Keratinocyte (primary cell): ENCODE measurements at regions not wholly inside any gene's neighbourhood (a gene's known extent, or its start where the extent isn't known, plus 50 kb on each side); places are given as distances from the start of the nearest gene placed in this dataset.
A peak's percentile ranks its signal among the peaks of the same experiment; 100 is the strongest.

Experiments used
- DNase-seq: peaks from one replicate; pipeline ENCODE4 v3.0.0-alpha.2; 2011; ENCODE audit warnings: low read depth, missing footprints, low spot score
- FAIRE-seq: peaks from 2 replicates; lab custom pipeline; 2011; peaks lifted over from hg19 to GRCh38; lab: Jason Lieb, UNC
- H2AFZ ChIP-seq: 2 replicates; pipeline ENCODE4 v1.6.0; 2012; ENCODE audit warnings: low read length, control low read depth, inconsistent platforms; ENCODE audit not compliant: control insufficient read depth
- H3K27ac ChIP-seq: 2 replicates; pipeline ENCODE4 v1.5.1; 2011; ENCODE audit warnings: low read length; ENCODE audit not compliant: control insufficient read depth, insufficient read depth
- H3K27me3 ChIP-seq: 3 replicates; pipeline ENCODE4 v1.6.0; 2011; ENCODE audit warnings: low read length; ENCODE audit not compliant: control insufficient read depth, insufficient read depth; ENCODE audit errors: extremely low read depth
- H3K36me3 ChIP-seq, 2 experiments: 2 replicates in 1 of 2; 3 replicates in 1 of 2; pipeline ENCODE4 v1.5.1; 2011; ENCODE audit warnings: low read length in 2 of 2, mild to moderate bottlenecking in 1 of 2; ENCODE audit not compliant: control insufficient read depth in 2 of 2, insufficient read depth in 2 of 2; ENCODE audit errors: extremely low read depth in 1 of 2
- H3K4me1 ChIP-seq: 3 replicates; pipeline ENCODE4 v1.5.1; 2011; ENCODE audit warnings: low read length; ENCODE audit not compliant: control insufficient read depth, insufficient read depth; ENCODE audit errors: extremely low read depth
- H3K4me2 ChIP-seq: 3 replicates; pipeline ENCODE4 v1.6.0; 2011; ENCODE audit warnings: low read depth, low read length; ENCODE audit not compliant: control insufficient read depth, insufficient read depth; ENCODE audit errors: extremely low read depth
- H3K4me3 ChIP-seq, 3 experiments: fragments of 200-600 bp in 1 of 3; sonication (generic) in 1 of 3; 2 replicates in 2 of 3; 3 replicates in 1 of 3; pipeline ENCODE4 v1.5.1; 2011 to 2016; ENCODE audit warnings: low read length in 3 of 3, mild to moderate bottlenecking in 3 of 3, control low read depth in 2 of 3, inconsistent platforms in 1 of 3, low read depth in 1 of 3, mixed read lengths in 1 of 3, mixed run types in 1 of 3, moderate library complexity in 1 of 3; ENCODE audit not compliant: control insufficient read depth in 2 of 3, insufficient read depth in 2 of 3; ENCODE audit errors: extremely low read depth in 1 of 3
- H3K79me2 ChIP-seq: 2 replicates; pipeline ENCODE4 v1.6.0; 2012; ENCODE audit warnings: low read length; ENCODE audit not compliant: control insufficient read depth, insufficient read depth
- H3K9ac ChIP-seq: 3 replicates; pipeline ENCODE4 v1.6.0; 2011; ENCODE audit warnings: low read length; ENCODE audit not compliant: control insufficient read depth, insufficient read depth; ENCODE audit errors: extremely low read depth
- H3K9me1 ChIP-seq: 3 replicates; pipeline ENCODE4 v1.6.0; 2011; ENCODE audit warnings: low read length; ENCODE audit not compliant: control insufficient read depth, insufficient read depth; ENCODE audit errors: extremely low read depth
- H3K9me3 ChIP-seq: 2 replicates; pipeline ENCODE4 v1.5.1; 2012; ENCODE audit warnings: low read depth, low read length; ENCODE audit not compliant: control insufficient read depth
- H4K20me1 ChIP-seq: 3 replicates; pipeline ENCODE4 v1.6.0; 2011; ENCODE audit warnings: low read length; ENCODE audit not compliant: control insufficient read depth, insufficient read depth; ENCODE audit errors: extremely low read depth
- EZH2 ChIP-seq: IDR thresholded peaks from one replicate; pipeline ENCODE4 v1.6.1; 2012; ENCODE audit warnings: inconsistent platforms, mild to moderate bottlenecking, low read length, moderate library complexity
- dilution Hi-C: fragments of 300-500 bp; cut with MboI; formaldehyde crosslinking; loops from one replicate; pipeline ENCODE4 v1.7.0; 2020; ENCODE audit warnings: low sequenced_read_pairs; ENCODE audit not compliant: extremely low pct_ligation_motif_present
- TF ChIP-seq, protein P1 (sequence below), 3 experiments: IDR thresholded peaks in 1 of 3; conservative IDR thresholded peaks in 1 of 3; optimal IDR thresholded peaks in 1 of 3; 2 replicates in 2 of 3; 3 replicates in 1 of 3; pipeline versions ENCODE3 to v1.5.1; 2011; ENCODE audit warnings: low read length in 3 of 3, mild to moderate bottlenecking in 3 of 3, moderate library complexity in 2 of 3, control low read depth in 1 of 3, inconsistent platforms in 1 of 3; ENCODE audit not compliant: insufficient read depth in 2 of 3; ENCODE audit errors: extremely low read depth in 1 of 3

DNA sequence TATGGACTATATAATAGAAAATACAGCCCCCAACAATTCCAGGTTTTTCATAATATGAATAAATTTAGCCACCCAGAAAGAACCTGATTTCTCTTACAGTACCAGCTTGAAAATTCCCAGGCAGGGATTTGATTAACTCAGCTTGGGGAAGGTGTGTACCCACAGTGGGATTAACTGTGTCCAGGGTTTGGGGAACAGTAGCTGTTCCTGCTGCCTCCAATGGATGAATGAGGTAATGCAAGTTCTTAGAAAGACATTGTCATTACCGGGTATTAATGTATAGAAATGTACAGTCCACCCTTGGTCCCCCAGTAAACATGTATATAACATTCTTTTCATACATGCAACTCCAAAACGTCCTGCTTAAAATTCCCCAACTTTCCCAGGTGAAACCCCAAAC is 115.6 kb downstream of the LRIG3 start:
- no peaks in the 10 kb centered on the region for H3K9me1 ChIP-seq
- no peaks in the 10 kb centered on the region for H3K4me1 ChIP-seq
- no peak overlapping the region for H3K27ac ChIP-seq
- H3K79me2 ChIP-seq: no peaks in the 10 kb centered on the region
- no peaks in the 10 kb centered on the region for H3K9me3 ChIP-seq
- no peaks in the 10 kb centered on the region for H3K36me3 ChIP-seq
- FAIRE-seq (peak; percentile 79), DNase-seq (no peak)
- no peak overlapping the region for H3K4me3 ChIP-seq
- no peaks in the 10 kb centered on the region for H4K20me1 ChIP-seq
- H3K27me3 ChIP-seq: no peaks in the 10 kb centered on the region
- TF ChIP-seq EZH2: no peak
- TF ChIP-seq, protein P1, sequence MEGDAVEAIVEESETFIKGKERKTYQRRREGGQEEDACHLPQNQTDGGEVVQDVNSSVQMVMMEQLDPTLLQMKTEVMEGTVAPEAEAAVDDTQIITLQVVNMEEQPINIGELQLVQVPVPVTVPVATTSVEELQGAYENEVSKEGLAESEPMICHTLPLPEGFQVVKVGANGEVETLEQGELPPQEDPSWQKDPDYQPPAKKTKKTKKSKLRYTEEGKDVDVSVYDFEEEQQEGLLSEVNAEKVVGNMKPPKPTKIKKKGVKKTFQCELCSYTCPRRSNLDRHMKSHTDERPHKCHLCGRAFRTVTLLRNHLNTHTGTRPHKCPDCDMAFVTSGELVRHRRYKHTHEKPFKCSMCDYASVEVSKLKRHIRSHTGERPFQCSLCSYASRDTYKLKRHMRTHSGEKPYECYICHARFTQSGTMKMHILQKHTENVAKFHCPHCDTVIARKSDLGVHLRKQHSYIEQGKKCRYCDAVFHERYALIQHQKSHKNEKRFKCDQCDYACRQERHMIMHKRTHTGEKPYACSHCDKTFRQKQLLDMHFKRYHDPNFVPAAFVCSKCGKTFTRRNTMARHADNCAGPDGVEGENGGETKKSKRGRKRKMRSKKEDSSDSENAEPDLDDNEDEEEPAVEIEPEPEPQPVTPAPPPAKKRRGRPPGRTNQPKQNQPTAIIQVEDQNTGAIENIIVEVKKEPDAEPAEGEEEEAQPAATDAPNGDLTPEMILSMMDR (optimal IDR thresholded peaks at IDR 0.05 in 1 of 3, IDR thresholded peaks at IDR 0.05 in 1 of 3, conservative IDR thresholded peaks at IDR 0.05 in 1 of 3; ENCODE audit: extremely low read depth in 1 of 3, insufficient read depth in 2 of 3, low read length in 3 of 3): peak; percentile 49 to 63 (median 50)
- no peak overlapping the region for H2AFZ ChIP-seq
- no peak overlapping the region for H3K9ac ChIP-seq
- dilution Hi-C loops: no loop called here
- no peak overlapping the region for H3K4me2 ChIP-seq

DNA sequence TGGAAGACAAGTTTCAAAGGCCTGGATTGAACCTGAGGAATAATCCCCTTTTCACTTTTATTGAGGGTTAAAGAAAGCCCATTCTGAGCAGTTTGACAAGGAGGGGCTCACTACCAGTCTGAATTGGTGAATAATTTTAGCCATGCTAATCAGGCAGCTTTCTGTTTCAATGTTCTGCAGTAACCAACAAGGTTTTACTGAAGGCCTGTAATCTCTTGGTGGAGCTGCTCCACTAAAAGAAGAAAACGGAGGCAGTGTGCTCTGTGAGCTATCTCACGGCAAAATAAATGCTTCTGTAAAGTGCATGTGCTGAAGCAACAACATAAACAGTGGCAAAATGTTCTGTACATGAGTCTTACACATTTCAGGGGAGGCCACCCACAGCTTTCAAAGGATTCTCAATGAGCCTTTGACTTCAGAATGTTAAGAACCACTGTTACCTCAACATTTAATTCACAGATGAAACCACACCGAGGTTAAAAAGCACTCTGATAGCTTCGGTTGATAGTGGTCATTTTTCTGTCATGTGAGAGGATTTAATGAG is 111.2 kb downstream of the LRIG3 start:
- dilution Hi-C loops: no loop called here
- Histone ChIP-seq H4K20me1 (no peaks in the 10 kb centered on the region), H3K79me2 (no peaks in the 10 kb centered on the region), H3K9me1 (no peaks in the 10 kb centered on the region), H3K4me2 (no peak overlapping the region), H3K9ac (no peak overlapping the region), H3K27ac (no peak overlapping the region), H3K36me3 (no peaks in the 10 kb centered on the region), H3K27me3 (no peaks in the 10 kb centered on the region), H3K4me1 (no peaks in the 10 kb centered on the region), H3K9me3 (no peaks in the 10 kb centered on the region), H2AFZ (no peak overlapping the region), H3K4me3 (no peak overlapping the region)
- DNase-seq (no peak), FAIRE-seq (no peak)
- TF ChIP-seq EZH2: no peak
- TF ChIP-seq, protein P1 (optimal IDR thresholded peaks at IDR 0.05 in 1 of 3, IDR thresholded peaks at IDR 0.05 in 1 of 3, conservative IDR thresholded peaks at IDR 0.05 in 1 of 3; ENCODE audit: extremely low read depth in 1 of 3, insufficient read depth in 2 of 3, low read length in 3 of 3): no peak
